GM12878 (cell line): ENCODE measurements at regions not wholly inside any gene's neighbourhood (a gene's known extent, or its start where the extent isn't known, plus 50 kb on each side); places are given as distances from the start of the nearest gene placed in this dataset.

Experiments
- ATAC-seq: fragments of 200-7000 bp; cut with Tn5 transposase; 3 replicates; pipeline ENCODE4 v1.9.1; 2020; ENCODE audit warnings: mild to moderate bottlenecking, moderate library complexity
- BruUV-seq: library from RNA; stranded (reverse); fragments of 400-500 nt; replicated peaks from 2 replicates; lab custom pipeline; 2021; lab: Mats Ljungman, UMichigan
- CTCF ChIA-PET: fragments of 300-600 bp; sonication (Branson Sonifier 250); formaldehyde crosslinking; extraction: SDS; loops from one replicate; lab custom pipeline; 2021; ENCODE audit warnings: inconsistent platforms; lab: Yijun Ruan, JAX
- POLR2A ChIA-PET: fragments of 350-600 bp; formaldehyde crosslinking; extraction: SDS; loops from one replicate; lab custom pipeline; 2021; ENCODE audit warnings: inconsistent platforms; lab: Charles Lee
- RAD21 ChIA-PET: fragments of 300-600 bp; sonication (Branson Sonifier 250); formaldehyde crosslinking; loops from one replicate; lab custom pipeline; 2023; ENCODE audit warnings: antibody characterized with exemption; ENCODE audit not compliant: unreplicated experiment; lab: Charles Lee
- SMC1A ChIA-PET: fragments of 300-600 bp; sonication (Branson Sonifier 250); formaldehyde crosslinking; loops from one replicate; lab custom pipeline; 2023; ENCODE audit not compliant: unreplicated experiment, uncharacterized antibody; lab: Charles Lee
- DNase-seq: peaks from one replicate; pipeline ENCODE4 v3.0.0-alpha.2; 2011; ENCODE audit warnings: low read depth, low spot score
- FAIRE-seq: peaks from 3 replicates; lab custom pipeline; 2011; peaks lifted over from hg19 to GRCh38; lab: Jason Lieb, UNC
- H2AFZ ChIP-seq: 2 replicates; pipeline ENCODE4 v1.6.0; 2011; ENCODE audit warnings: low read depth, low read length, control low read depth; ENCODE audit not compliant: control insufficient read depth
- H3K27ac ChIP-seq: 2 replicates; pipeline ENCODE4 v1.5.1; 2011; ENCODE audit warnings: control low read depth; ENCODE audit not compliant: control insufficient read depth, insufficient read depth
- H3K27me3 ChIP-seq, 2 experiments: replicated peaks in 1 of 2; 2 replicates each; pipeline versions ENCODE4 v1.6.0 to v1.6.1; 2011; ENCODE audit warnings: low read length in 1 of 2; ENCODE audit not compliant: control insufficient read depth in 2 of 2, insufficient read depth in 2 of 2
- H3K36me3 ChIP-seq, 2 experiments: 2 replicates each; pipeline ENCODE4 v1.5.1; 2011; ENCODE audit warnings: low read length in 1 of 2; ENCODE audit not compliant: control insufficient read depth in 2 of 2, insufficient read depth in 2 of 2
- H3K4me1 ChIP-seq: 2 replicates; pipeline ENCODE4 v1.6.1; 2011; ENCODE audit warnings: mild to moderate bottlenecking, low read length, moderate library complexity, mixed read lengths; ENCODE audit not compliant: control insufficient read depth, insufficient read depth
- H3K4me2 ChIP-seq: 2 replicates; pipeline ENCODE4 v1.6.0; 2011; ENCODE audit warnings: control low read depth; ENCODE audit not compliant: control insufficient read depth, insufficient read depth
- H3K4me3 ChIP-seq: fragments of 200-600 bp; sonication (generic); 2 replicates; pipeline ENCODE4 v1.5.1; 2016
- H3K79me2 ChIP-seq: 2 replicates; pipeline ENCODE4 v1.6.0; 2011; ENCODE audit warnings: low read length; ENCODE audit not compliant: control insufficient read depth, insufficient read depth
- H3K9ac ChIP-seq: 2 replicates; pipeline ENCODE4 v1.8.0; 2011; ENCODE audit warnings: low read length, control low read depth, mixed read lengths; ENCODE audit not compliant: control insufficient read depth, insufficient read depth
- H3K9me3 ChIP-seq: replicated peaks from 3 replicates; pipeline ENCODE4 v1.5.1; 2011; ENCODE audit warnings: mild to moderate bottlenecking, low read length; ENCODE audit not compliant: control insufficient read depth, insufficient read depth
- H4K20me1 ChIP-seq: 2 replicates; pipeline ENCODE4 v1.6.0; 2011; ENCODE audit not compliant: control insufficient read depth, insufficient read depth
- BACH1 ChIP-seq: fragments of 450-650 bp; IDR thresholded peaks from 2 replicates; pipeline ENCODE4 v1.6.1; 2017; ENCODE audit warnings: mild to moderate bottlenecking, borderline replicate concordance
- BCL3 ChIP-seq: IDR thresholded peaks from 2 replicates; pipeline ENCODE4 v1.6.1; 2011; ENCODE audit warnings: borderline replicate concordance, low read depth, mild to moderate bottlenecking, moderate library complexity, low read length; ENCODE audit not compliant: insufficient read depth, poor library complexity, severe bottlenecking
- E2F8 ChIP-seq: fragments of 450-650 bp; IDR thresholded peaks from 2 replicates; pipeline ENCODE4 v1.6.1; 2018; ENCODE audit warnings: mild to moderate bottlenecking, low read depth, moderate library complexity; ENCODE audit not compliant: partially characterized antibody
- IKZF2 ChIP-seq, 2 experiments: fragments of 450-650 bp; IDR thresholded peaks; 2 replicates each; pipeline ENCODE4 v1.6.1; 2017; ENCODE audit warnings: mild to moderate bottlenecking in 2 of 2, moderate library complexity in 2 of 2
- IRF4 ChIP-seq: IDR thresholded peaks from 2 replicates; pipeline ENCODE4 v1.6.1; 2011; ENCODE audit warnings: low read depth, low read length
- KDM1A ChIP-seq: fragments of 200-600 bp; sonication (generic); IDR thresholded peaks from 2 replicates; pipeline ENCODE4 v1.6.1; 2016; ENCODE audit warnings: borderline replicate concordance
- NFYA ChIP-seq: IDR thresholded peaks from 2 replicates; pipeline ENCODE4 v1.6.1; 2011; ENCODE audit warnings: low read depth, mild to moderate bottlenecking, low read length, improper control_type of control experiment, borderline replicate concordance
- REST ChIP-seq: IDR thresholded peaks from 2 replicates; pipeline ENCODE4 v1.6.1; 2012; ENCODE audit warnings: mild to moderate bottlenecking, low read depth, low read length
- WGBS: methylation state at CpG from one replicate; pipeline ENCODE4 v1.1.6; 2016; ENCODE audit warnings: low lambda C conversion rate; ENCODE audit not compliant: insufficient replicate concordance, insufficient coverage; ENCODE audit errors: missing lambda C conversion rate; 5-methylcytosine and 5-hydroxymethylcytosine counted together
- in situ Hi-C: fragments of 300-500 bp; cut with MboI; formaldehyde crosslinking; loops from 9 replicates; pipeline ENCODE4 v1.14.3; 2018; ENCODE audit warnings: mixed read lengths
- intact Hi-C: fragments of 100-400 bp; cut with micrococcal nuclease; formaldehyde crosslinking; loops from one replicate; pipeline ENCODE4 v1.14.2; 2022; ENCODE audit not compliant: unreplicated experiment

GRCh38 chr13:55403887-55404487 lies 1736.7 kb upstream of the PRR20A start:
- FAIRE-seq: no peak

GRCh38 chr13:55410398-55411330 lies 1730.1 kb upstream of the PRR20A start:
- in situ Hi-C loops: no loop called here
- BruUV-seq: no TSS peak
- WGBS: 3% methylated on average over 8 of the region's 8 CpGs
- ChIA-PET CTCF (no interaction called here), POLR2A (no interaction called here), RAD21 (no interaction called here), SMC1A (no interaction called here)
- Histone ChIP-seq H3K79me2 (no peaks in the 10 kb centered on the region), H3K4me3 (no peak overlapping the region), H3K36me3 (no peaks in the 10 kb centered on the region), H3K4me1 (no peaks in the 10 kb centered on the region), H3K9ac (no peak overlapping the region), H3K27ac (no peak overlapping the region), H3K9me3 (no peaks in the 10 kb centered on the region; the same call in 2 of the 3 replicates), H3K27me3 (no peaks in the 10 kb centered on the region), H4K20me1 (no peaks in the 10 kb centered on the region), H2AFZ (no peak overlapping the region), H3K4me2 (no peak overlapping the region)
- ATAC-seq (no peak), FAIRE-seq (no peak), DNase-seq (no peak)
- intact Hi-C loops: no loop called here
- TF ChIP-seq BCL3 (no peak), IKZF2 (IDR thresholded peaks at IDR 0.05) (no peak), IRF4 (no peak), REST (no peak), E2F8 (no peak), NFYA (no peak)

More at GRCh38 chr13:55403887-55404487, 1736.7 kb upstream of the PRR20A start:
- Histone ChIP-seq H3K4me1 (no peaks in the 10 kb centered on the region), H3K9me3 (no peaks in the 10 kb centered on the region; the same call in 2 of the 3 replicates), H3K4me2 (no peak overlapping the region), H4K20me1 (no peaks in the 10 kb centered on the region), H2AFZ (no peak overlapping the region), H3K36me3 (no peaks in the 10 kb centered on the region), H3K27me3 (no peaks in the 10 kb centered on the region)
- ChIA-PET RAD21 (no interaction called here), SMC1A (no interaction called here), POLR2A (no interaction called here)
- no TSS peak for BruUV-seq
- DNase-seq: no peak
- intact Hi-C loops (no loop called here), in situ Hi-C loops (no loop called here)
- no peak for TF ChIP-seq BACH1
- TF ChIP-seq KDM1A: no peak
- TF ChIP-seq, all 136 proteins: peak for 0
- Histone ChIP-seq H3K27ac (no peak overlapping the region), H3K79me2 (no peaks in the 10 kb centered on the region), H3K9ac (no peak overlapping the region), H3K4me3 (no peak overlapping the region)
- CTCF ChIA-PET: no interaction called here
- no peak for ATAC-seq
